ENCODE measurements at regions not wholly inside any gene's neighbourhood (a gene's known extent, or its start where the extent isn't known, plus 50 kb on each side); places are given as distances from the start of the nearest gene placed in this dataset.
"Not testable (repeated sequence)": the region's sequence is repeated elsewhere in the genome, so short reads cannot be mapped to it uniquely, and the experiment has no call there.

DNA sequence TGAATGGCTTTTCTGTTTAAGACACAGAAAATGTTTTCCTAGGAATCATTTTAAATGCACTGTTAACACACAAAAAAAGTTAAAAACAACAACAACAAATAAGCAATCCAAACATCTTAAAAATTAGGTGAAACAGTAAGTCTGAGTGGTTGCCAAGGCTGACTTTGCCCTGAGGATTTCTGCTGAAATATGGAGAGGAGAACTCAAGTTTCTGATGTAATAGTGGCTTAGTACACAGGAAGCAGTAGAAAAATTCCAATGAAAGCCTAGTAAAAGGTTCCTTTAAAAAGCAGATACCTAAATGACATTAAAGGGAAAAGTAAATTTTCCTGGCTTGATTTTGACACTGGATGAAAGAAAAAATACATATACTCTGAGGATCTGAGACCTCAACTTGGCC, 184.2 kb downstream of the EPM2A start:
- H3K9me3 ChIP-seq (ENCODE audit: control insufficient read depth, insufficient read depth, low read length): no peaks in the 10 kb centered on the region
- H3K4me1 ChIP-seq (ENCODE audit: control insufficient read depth, insufficient read depth, low read length): no peaks in the 10 kb centered on the region
- no peak overlapping the region for H3K4me3 ChIP-seq (ENCODE audit: low read length)
- DNase-seq (ENCODE audit: low read depth, low spot score): no peak
- no peak overlapping the region for H3K27ac ChIP-seq (ENCODE audit: low read length)
- H3K36me3 ChIP-seq (ENCODE audit: control insufficient read depth, insufficient read depth, low read length): no peaks in the 10 kb centered on the region
- H3K27me3 ChIP-seq (ENCODE audit: control insufficient read depth, insufficient read depth, low read length): no peaks in the 10 kb centered on the region

DNA sequence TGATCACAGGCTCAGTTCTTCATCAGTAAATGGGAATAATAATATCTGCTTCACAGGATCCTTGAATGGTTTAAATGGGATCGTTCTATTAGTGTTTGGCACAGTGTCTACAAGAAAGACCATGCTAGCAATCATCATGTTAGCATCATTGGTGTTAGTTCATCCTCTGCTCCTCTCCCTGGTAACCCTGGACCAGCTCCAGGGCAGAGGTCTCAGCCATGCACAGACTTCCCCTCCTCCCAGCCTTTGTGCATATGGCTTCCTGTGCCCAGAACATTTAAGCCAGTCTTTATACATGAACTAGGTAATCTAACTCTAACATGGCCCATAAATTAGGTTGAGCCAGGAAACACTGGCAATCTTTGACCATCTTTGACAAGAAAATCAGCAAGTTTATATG, 180.2 kb downstream of the EPM2A start:
- Histone ChIP-seq H3K4me1 (ENCODE audit: control insufficient read depth, insufficient read depth, low read length) (no peaks in the 10 kb centered on the region), H3K27me3 (ENCODE audit: control insufficient read depth, insufficient read depth, low read length) (no peaks in the 10 kb centered on the region), H3K27ac (ENCODE audit: low read length) (no peak overlapping the region), H3K4me3 (ENCODE audit: low read length) (no peak overlapping the region), H3K36me3 (ENCODE audit: control insufficient read depth, insufficient read depth, low read length) (no peaks in the 10 kb centered on the region), H3K9me3 (ENCODE audit: control insufficient read depth, insufficient read depth, low read length) (no peaks in the 10 kb centered on the region)
- no peak for DNase-seq (ENCODE audit: low read depth, low spot score)
- WGBS (ENCODE audit: insufficient coverage, insufficient read length): no CpG with 5 or more reads among the region's 1 CpG

DNA sequence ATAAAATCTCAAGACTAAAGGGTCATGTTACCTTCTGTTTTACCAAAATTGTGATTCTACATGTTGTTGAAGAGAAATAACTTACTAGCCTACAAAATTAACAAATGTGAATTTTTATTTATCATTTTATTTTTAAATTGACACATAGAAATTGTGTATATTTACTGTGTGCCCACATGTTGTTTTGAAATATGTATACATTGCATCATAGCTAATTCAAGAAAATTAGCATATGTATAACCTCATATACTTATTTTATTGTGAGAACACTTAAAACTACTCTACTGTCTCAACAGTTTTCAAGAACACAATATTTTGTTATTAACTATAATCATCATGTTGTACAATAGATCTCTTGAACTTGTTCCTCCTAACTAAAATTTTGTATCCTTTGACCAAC, 177.8 kb downstream of the EPM2A start:
- no peaks in the 10 kb centered on the region for H3K4me1 ChIP-seq (ENCODE audit: control insufficient read depth, insufficient read depth, low read length)
- no peaks in the 10 kb centered on the region for H3K36me3 ChIP-seq (ENCODE audit: control insufficient read depth, insufficient read depth, low read length)
- no peaks in the 10 kb centered on the region for H3K9me3 ChIP-seq (ENCODE audit: control insufficient read depth, insufficient read depth, low read length)
- H3K27ac ChIP-seq (ENCODE audit: low read length): no peak overlapping the region
- DNase-seq (ENCODE audit: low read depth, low spot score): no peak
- H3K27me3 ChIP-seq (ENCODE audit: control insufficient read depth, insufficient read depth, low read length): no peaks in the 10 kb centered on the region
- no peak overlapping the region for H3K4me3 ChIP-seq (ENCODE audit: low read length)

DNA sequence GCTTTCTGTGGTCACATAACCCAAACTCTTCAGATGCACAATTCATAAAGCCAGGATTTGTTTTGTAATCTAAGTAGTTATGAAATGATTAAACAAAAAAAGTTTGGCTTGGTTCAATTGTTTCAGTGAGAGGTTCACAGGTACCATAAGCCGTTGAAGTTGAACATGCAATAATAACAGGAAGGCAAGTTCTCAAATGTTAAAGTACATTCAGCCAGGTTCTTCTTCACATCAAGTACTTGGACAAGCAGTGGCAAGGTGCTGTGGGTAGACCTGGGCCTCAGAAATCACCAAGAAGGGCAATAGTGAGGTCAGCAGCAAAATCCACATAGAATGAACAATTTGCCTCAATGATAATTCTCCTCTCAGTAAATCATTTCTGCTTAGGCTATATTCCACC, 175.5 kb downstream of the EPM2A start:
- H3K9me3 ChIP-seq (ENCODE audit: control insufficient read depth, insufficient read depth, low read length): no peaks in the 10 kb centered on the region
- H3K27ac ChIP-seq (ENCODE audit: low read length): no peak overlapping the region
- H3K36me3 ChIP-seq (ENCODE audit: control insufficient read depth, insufficient read depth, low read length): no peaks in the 10 kb centered on the region
- H3K4me1 ChIP-seq (ENCODE audit: control insufficient read depth, insufficient read depth, low read length): no peaks in the 10 kb centered on the region
- H3K4me3 ChIP-seq (ENCODE audit: low read length): no peak overlapping the region
- DNase-seq (ENCODE audit: low read depth, low spot score): no peak
- WGBS (ENCODE audit: insufficient coverage, insufficient read length): no CpG with 5 or more reads among the region's 1 CpG
- H3K27me3 ChIP-seq (ENCODE audit: control insufficient read depth, insufficient read depth, low read length): no peaks in the 10 kb centered on the region

DNA sequence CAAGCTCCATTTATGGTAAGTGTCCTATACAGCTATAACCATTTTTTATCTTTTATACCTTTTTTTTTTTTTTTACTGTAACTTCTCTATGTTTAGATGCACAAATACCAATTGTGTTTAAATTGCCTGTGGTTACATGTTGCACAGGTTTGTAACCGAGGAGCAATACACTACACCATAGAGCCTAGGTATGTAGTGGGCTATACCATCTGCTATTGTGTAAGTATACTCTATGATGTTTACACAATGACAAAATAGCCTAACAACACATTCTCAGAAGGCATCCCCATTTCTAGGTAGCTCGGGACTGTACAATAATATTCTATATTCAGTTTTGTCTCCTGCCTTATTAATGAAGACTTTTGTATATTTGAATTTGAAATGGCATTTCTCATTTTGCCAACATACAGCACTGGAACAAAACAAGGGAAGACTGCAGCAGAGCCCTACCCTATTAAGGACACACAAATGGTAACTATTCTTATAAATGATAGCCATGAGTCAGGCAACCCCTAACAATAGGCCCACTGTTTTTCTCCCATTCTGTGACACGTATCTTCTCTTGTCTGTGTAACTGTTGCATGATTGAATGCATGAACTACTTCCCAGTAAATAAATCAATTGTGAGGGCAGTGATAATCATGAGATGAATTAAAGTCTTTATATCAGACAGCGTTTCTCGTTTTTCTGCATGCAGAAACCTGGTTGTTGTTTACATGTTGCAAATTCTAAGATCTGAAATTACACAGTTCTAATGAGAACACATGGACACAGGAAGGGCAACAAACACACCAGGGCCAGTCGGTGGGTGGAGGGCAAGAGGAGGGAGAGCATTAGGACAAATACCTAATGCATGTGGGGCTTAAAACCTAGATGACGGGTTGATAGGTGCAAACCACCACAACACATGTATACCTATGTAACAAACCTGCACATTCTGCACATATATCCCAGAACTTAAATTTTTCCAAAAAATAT, 173.9 kb downstream of the EPM2A start:
- no peaks in the 10 kb centered on the region for H3K9me3 ChIP-seq (ENCODE audit: control insufficient read depth, insufficient read depth, low read length)
- H3K36me3 ChIP-seq (ENCODE audit: control insufficient read depth, insufficient read depth, low read length): no peaks in the 10 kb centered on the region
- H3K27ac ChIP-seq (ENCODE audit: low read length): no peak overlapping the region
- no CpG with 5 or more reads among the region's 7 CpGs for WGBS (ENCODE audit: insufficient coverage, insufficient read length)
- no peaks in the 10 kb centered on the region for H3K27me3 ChIP-seq (ENCODE audit: control insufficient read depth, insufficient read depth, low read length)
- H3K4me1 ChIP-seq (ENCODE audit: control insufficient read depth, insufficient read depth, low read length): no peaks in the 10 kb centered on the region
- no peak for DNase-seq (ENCODE audit: low read depth, low spot score)
- no peak overlapping the region for H3K4me3 ChIP-seq (ENCODE audit: low read length)

DNA sequence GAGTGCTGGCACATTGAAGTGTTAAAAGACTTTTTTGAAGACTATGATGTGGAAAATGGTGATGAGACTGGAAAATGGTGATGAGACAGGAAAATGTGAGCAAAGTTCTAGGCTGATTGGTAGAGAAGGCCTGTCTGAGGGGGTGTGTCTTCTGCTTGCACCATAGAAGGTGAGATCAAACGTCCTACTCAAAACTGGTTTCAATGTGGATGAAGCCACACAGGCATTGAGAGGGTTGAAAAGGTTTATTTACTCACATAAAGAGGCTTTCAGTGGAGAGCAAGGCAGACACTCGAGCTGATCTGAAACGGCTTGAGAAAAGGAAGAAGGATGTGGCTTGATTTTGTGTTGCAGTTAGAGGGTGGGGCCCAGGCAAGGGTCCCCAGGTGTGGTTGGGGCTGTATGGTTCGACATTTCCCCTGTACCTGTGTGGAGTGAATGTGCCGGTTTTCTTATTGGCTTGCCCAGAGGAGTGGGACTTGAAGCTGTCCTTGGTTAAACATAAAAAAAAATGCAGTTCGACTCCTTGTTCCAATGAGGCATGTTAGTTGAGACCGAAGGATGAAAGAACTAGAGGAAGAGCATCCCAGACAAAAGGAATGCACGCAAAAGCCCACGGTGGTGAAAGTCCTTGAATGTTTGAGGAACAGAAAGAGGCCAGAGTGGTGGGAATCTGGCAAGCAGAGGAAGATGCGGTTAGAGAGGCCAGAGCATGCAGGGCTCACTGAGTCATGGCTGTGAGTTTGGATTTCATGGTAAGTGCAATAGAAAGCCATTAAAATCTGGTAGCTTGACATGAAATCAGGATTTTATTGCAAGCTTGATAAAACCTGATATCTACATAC, 172.3 kb downstream of the EPM2A start:
- Histone ChIP-seq H3K9me3 (ENCODE audit: control insufficient read depth, insufficient read depth, low read length) (no peaks in the 10 kb centered on the region), H3K36me3 (ENCODE audit: control insufficient read depth, insufficient read depth, low read length) (no peaks in the 10 kb centered on the region), H3K27ac (ENCODE audit: low read length) (no peak overlapping the region), H3K4me3 (ENCODE audit: low read length) (no peak overlapping the region), H3K4me1 (ENCODE audit: control insufficient read depth, insufficient read depth, low read length) (no peaks in the 10 kb centered on the region), H3K27me3 (ENCODE audit: control insufficient read depth, insufficient read depth, low read length) (no peaks in the 10 kb centered on the region)
- DNase-seq (ENCODE audit: low read depth, low spot score): no peak
- no CpG with 5 or more reads among the region's 10 CpGs for WGBS (ENCODE audit: insufficient coverage, insufficient read length)

DNA sequence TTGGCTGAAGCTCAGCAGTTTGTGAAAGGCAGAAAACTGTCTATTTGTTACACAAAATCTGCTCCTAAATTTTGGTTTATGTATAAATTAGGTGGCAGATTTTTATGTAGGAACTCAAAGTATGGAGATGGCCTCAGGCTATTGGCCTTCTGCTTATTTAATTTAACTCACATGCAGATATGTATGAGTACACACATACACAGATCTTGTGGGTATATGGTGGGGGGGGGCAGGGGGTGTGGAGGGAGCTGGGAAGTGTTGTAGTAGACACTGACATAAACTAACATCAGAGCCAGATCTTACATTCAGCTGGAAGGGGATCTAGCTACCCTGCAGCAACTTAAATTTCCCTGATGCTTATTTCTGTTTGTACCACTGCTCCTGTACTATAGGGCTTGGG, 170.8 kb downstream of the EPM2A start:
- Histone ChIP-seq H3K4me1 (ENCODE audit: control insufficient read depth, insufficient read depth, low read length) (no peaks in the 10 kb centered on the region), H3K9me3 (ENCODE audit: control insufficient read depth, insufficient read depth, low read length) (no peaks in the 10 kb centered on the region), H3K36me3 (ENCODE audit: control insufficient read depth, insufficient read depth, low read length) (no peaks in the 10 kb centered on the region), H3K27ac (ENCODE audit: low read length) (no peak overlapping the region), H3K4me3 (ENCODE audit: low read length) (no peak overlapping the region), H3K27me3 (ENCODE audit: control insufficient read depth, insufficient read depth, low read length) (no peaks in the 10 kb centered on the region)
- no peak for DNase-seq (ENCODE audit: low read depth, low spot score)

DNA sequence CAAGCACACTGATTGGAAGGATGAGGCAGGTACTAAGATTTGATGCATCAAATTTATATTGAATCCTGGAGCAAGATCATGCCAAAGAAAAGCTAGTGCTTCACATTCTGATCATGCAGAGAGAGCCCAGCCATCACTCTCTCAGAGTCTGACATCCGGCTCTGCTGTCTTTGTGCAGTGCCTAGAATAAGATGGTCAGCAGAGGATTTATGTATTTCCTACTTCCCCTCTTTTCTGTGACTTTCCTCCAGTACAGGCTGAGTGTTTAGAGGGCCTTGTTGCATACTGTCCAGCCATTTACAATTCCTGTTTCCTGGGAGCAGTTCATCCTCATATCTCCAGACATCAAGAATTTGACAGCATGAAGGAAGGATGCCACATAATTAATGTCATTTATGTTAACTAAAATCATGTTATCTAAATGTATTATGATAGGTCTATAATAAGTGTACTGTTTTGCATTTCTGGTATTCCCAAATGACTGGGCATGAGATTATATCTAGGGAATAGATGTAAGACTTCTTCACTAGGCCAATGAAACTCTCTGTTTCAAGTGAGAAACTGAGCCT, 167.6 kb downstream of the EPM2A start:
- H3K4me1 ChIP-seq (ENCODE audit: control insufficient read depth, insufficient read depth, low read length): no peaks in the 10 kb centered on the region
- H3K27me3 ChIP-seq (ENCODE audit: control insufficient read depth, insufficient read depth, low read length): no peaks in the 10 kb centered on the region
- WGBS (ENCODE audit: insufficient coverage, insufficient read length): no CpG with 5 or more reads among the region's 1 CpG
- H3K9me3 ChIP-seq (ENCODE audit: control insufficient read depth, insufficient read depth, low read length): no peaks in the 10 kb centered on the region
- H3K4me3 ChIP-seq (ENCODE audit: low read length): no peak overlapping the region
- no peak for DNase-seq (ENCODE audit: low read depth, low spot score)
- H3K36me3 ChIP-seq (ENCODE audit: control insufficient read depth, insufficient read depth, low read length): no peaks in the 10 kb centered on the region
- no peak overlapping the region for H3K27ac ChIP-seq (ENCODE audit: low read length)

DNA sequence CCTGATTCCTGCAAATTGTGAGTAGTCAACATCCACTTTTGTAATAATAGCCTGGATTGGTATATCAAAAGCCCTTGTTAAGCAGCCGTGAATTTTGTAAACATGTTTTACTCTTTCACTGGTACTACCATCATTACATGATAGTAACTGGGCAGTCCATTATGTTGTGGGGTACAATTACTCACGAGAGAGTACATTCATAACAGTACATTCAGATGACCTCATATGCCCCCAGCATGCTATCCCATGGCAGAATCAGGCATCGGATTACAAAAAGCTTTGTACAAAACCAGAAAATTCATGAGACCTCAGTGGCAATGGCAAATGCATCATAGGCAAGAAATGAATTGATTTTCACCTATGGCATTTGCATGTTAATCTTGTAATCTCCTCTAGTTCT, 166.2 kb downstream of the EPM2A start:
- H3K27ac ChIP-seq (ENCODE audit: low read length): no peak overlapping the region
- no peak for DNase-seq (ENCODE audit: low read depth, low spot score)
- no peaks in the 10 kb centered on the region for H3K9me3 ChIP-seq (ENCODE audit: control insufficient read depth, insufficient read depth, low read length)
- H3K4me3 ChIP-seq (ENCODE audit: low read length): no peak overlapping the region
- H3K4me1 ChIP-seq (ENCODE audit: control insufficient read depth, insufficient read depth, low read length): no peaks in the 10 kb centered on the region
- no CpG with 5 or more reads among the region's 3 CpGs for WGBS (ENCODE audit: insufficient coverage, insufficient read length)
- H3K27me3 ChIP-seq (ENCODE audit: control insufficient read depth, insufficient read depth, low read length): no peaks in the 10 kb centered on the region
- H3K36me3 ChIP-seq (ENCODE audit: control insufficient read depth, insufficient read depth, low read length): no peaks in the 10 kb centered on the region

DNA sequence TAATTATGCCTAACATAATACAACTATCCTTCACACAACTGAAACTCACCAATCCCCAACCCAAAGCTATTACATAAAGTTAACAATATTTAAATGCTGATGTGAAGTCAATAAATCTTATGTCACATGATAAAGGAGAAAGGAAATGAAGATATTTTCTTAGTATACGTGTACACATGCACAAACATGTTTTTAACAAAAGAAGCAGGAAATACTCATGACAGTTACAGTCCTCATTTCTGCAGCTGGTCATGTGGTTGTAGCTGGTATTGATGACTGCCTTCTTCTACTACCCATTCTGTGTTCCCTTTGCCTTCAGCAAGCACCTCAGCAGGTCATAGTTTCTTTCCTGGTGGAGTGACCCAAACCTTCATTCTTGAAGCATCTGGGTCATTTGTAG, 165.0 kb downstream of the EPM2A start:
- H3K27me3 ChIP-seq (ENCODE audit: control insufficient read depth, insufficient read depth, low read length); DNase-seq (ENCODE audit: low read depth, low spot score); H3K4me3 ChIP-seq (ENCODE audit: low read length); H3K9me3 ChIP-seq (ENCODE audit: control insufficient read depth, insufficient read depth, low read length); H3K36me3 ChIP-seq (ENCODE audit: control insufficient read depth, insufficient read depth, low read length); H3K27ac ChIP-seq (ENCODE audit: low read length); H3K4me1 ChIP-seq (ENCODE audit: control insufficient read depth, insufficient read depth, low read length): not testable (repeated sequence)
- no CpG with 5 or more reads among the region's 1 CpG for WGBS (ENCODE audit: insufficient coverage, insufficient read length)

Measured in iPS DF 6.9 (cell line).